Heart left ventricle (tissue), 13 donors: ENCODE measurements at regions not wholly inside any gene's neighbourhood (a gene's known extent, or its start where the extent isn't known, plus 50 kb on each side); places are given as distances from the start of the nearest gene placed in this dataset.

Experiments
- POLR2A ChIP-seq, 2 donors: fragments of 450-650 bp; IDR thresholded peaks; one replicate each; pipeline ENCODE4 v1.6.1; 2017; ENCODE audit warnings: antibody characterized with exemption in 2 of 2, mild to moderate bottlenecking in 2 of 2, moderate library complexity in 2 of 2
- TF ChIP-seq, protein P1 (sequence below), 12 donors: fragments of 200-600 bp; sonication (generic) in 4 of 12; IDR thresholded peaks; one replicate each; pipeline versions ENCODE4 v1.5.0 to v1.8.0; 2018 to 2022; ENCODE audit warnings: antibody characterized with exemption in 12 of 12, mild to moderate bottlenecking in 5 of 12
- donor health status: ischemic (EF 13 %, LVEDD 7.1; RV severe dilation, severe dysfunction).
- donor health status: DM: no; HTN: yes; CAD: no.
- donor health status: DM: no; HTN: no; CAD: no.
- donor health status: ischemic (EF 25% LVEDD 6.9; RV normal size, moderate dysfunction).
- donor health status: ischemic (EF 25% LVEDD 5.7; RV mildly dilated, moderate dysfunction).
- donor health status: ischemic (EF 35%, LVEDD 5.7; RV mildly dilated, moderate dysfunction).
- donor health status: nonischemic (EF 11% LVEDD 7.7; RV severe dilation, severe dysfunction).
- donor health status: DM: yes; HTN: yes; CAD: no.
- donor health status: PGD.
- donor health status: ischemic (EF 29% LVEDD 5.4; RV normal size, mild dysfunction).
- donor health status: nonischemic (EF 23%, LVEDD 6.1; RV moderate dilation, normal function).

DNA sequence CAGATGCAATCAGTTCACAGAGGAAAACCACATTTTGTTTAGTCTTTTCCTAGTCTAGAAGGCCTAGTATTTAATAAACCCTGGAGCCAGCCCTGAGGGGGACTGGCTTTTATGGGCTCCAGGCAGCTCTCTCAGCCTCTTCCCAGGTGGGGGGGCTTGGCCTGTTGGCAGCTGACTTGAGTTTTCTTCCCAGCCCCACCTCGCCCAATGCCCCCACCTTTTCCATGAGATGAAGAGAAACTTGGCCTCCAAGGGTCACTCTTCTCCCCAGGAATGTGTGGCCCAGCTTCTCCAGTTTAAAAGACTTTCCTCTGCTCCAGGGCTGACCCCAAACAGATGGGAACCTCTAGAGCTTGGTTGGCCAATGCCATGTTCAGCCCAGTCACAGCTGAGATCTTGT lies 196.1 kb downstream of the BMP7 start:
- TF ChIP-seq, protein P1, sequence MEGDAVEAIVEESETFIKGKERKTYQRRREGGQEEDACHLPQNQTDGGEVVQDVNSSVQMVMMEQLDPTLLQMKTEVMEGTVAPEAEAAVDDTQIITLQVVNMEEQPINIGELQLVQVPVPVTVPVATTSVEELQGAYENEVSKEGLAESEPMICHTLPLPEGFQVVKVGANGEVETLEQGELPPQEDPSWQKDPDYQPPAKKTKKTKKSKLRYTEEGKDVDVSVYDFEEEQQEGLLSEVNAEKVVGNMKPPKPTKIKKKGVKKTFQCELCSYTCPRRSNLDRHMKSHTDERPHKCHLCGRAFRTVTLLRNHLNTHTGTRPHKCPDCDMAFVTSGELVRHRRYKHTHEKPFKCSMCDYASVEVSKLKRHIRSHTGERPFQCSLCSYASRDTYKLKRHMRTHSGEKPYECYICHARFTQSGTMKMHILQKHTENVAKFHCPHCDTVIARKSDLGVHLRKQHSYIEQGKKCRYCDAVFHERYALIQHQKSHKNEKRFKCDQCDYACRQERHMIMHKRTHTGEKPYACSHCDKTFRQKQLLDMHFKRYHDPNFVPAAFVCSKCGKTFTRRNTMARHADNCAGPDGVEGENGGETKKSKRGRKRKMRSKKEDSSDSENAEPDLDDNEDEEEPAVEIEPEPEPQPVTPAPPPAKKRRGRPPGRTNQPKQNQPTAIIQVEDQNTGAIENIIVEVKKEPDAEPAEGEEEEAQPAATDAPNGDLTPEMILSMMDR (IDR thresholded peaks at IDR 0.05): no peak
- no peak for TF ChIP-seq POLR2A (IDR thresholded peaks at IDR 0.05)
